AG09319 (cell line): ENCODE measurements at regions not wholly inside any gene's neighbourhood (a gene's known extent, or its start where the extent isn't known, plus 50 kb on each side); places are given as distances from the start of the nearest gene placed in this dataset.

Source experiments
- DNase-seq: peaks from one replicate; pipeline ENCODE4 v3.0.0-alpha.2; 2010; ENCODE audit warnings: low read depth; ENCODE audit errors: extremely low read depth
- TF ChIP-seq, protein P1 (sequence below): IDR thresholded peaks from 2 replicates; pipeline ENCODE4 v1.5.1; 2011; ENCODE audit warnings: low read depth, mild to moderate bottlenecking, inconsistent platforms, low read length, moderate library complexity

DNA sequence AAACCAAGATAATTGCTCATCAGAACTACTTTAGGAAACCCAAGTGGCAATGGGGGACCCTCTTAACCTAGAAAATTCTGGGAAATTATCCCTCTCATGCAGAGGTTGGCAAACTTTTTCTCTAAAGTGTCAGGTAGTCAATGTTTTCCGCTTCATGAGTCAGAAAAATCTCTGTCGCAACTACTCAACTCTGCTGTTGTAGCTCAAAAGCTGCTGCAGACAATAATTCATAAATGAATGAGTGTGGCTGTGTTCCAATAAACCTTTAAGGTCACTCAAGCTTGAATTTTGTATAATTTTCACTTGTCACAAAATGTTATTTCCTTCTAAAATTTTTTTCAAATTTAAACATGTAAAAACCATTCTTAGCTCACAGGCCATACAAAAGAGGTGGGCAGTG is 193.4 kb upstream of the MID1 start:
- DNase-seq, result no peak
- TF ChIP-seq, protein P1, sequence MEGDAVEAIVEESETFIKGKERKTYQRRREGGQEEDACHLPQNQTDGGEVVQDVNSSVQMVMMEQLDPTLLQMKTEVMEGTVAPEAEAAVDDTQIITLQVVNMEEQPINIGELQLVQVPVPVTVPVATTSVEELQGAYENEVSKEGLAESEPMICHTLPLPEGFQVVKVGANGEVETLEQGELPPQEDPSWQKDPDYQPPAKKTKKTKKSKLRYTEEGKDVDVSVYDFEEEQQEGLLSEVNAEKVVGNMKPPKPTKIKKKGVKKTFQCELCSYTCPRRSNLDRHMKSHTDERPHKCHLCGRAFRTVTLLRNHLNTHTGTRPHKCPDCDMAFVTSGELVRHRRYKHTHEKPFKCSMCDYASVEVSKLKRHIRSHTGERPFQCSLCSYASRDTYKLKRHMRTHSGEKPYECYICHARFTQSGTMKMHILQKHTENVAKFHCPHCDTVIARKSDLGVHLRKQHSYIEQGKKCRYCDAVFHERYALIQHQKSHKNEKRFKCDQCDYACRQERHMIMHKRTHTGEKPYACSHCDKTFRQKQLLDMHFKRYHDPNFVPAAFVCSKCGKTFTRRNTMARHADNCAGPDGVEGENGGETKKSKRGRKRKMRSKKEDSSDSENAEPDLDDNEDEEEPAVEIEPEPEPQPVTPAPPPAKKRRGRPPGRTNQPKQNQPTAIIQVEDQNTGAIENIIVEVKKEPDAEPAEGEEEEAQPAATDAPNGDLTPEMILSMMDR, result no peak

DNA sequence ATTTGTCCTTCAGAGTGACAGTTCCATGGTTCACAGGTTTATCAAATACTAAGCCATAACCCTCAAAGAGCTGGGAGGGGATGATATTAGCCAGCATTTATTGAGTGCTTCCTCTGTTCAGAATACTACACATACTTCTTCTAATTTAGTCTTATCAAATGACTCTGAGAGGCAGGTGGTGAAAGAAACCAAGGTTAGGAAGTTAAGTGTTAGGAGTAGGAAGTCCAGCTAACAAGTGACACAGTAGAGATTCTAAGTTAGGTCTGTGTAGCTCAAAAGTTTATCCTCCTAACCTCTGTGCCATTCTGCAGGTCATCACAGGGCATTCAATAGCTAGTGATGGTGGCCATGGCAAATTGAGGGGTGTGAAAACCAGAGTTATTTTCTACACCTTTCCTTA is 198.3 kb upstream of the MID1 start:
- DNase-seq, result no peak
- TF ChIP-seq, protein P1, result no peak

DNA sequence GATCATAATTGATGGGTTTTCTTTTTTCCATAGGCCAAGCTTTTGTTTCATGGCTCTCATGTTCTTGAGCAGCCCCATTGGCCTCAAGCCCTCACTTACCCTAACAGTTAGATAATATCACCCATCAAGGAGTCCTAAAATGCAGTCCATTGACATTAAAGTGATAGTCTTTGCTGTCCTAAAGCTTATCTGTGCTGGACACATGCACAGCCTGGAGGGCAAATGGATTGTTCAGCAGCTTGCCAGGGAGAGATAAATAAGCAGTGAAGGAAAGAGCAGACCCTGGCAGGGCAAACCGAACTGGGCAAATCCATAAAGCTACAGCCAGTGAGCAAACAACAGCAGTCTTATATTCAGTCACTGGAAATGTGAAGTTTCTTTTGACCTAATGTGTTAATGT is 199.6 kb upstream of the MID1 start:
- TF ChIP-seq, protein P1, result no peak

DNA sequence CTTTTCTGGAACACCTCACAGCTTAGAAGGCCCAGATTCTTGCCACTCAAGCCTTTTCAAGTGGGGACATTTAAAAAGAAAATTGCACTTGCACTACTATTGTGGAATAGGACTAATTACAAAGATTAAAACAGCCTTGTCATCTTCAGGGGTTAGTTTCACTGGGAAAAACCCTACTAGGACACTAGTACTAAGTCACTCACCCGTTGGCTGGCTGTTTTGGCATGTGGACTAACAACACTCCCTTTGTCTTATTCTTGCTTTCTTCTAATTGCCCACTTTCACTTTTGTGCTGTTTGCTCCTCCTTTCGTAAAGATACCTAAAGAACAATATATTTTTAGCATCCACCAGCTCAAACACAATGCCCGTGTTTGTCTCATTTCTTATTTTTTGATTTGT is 200.9 kb upstream of the MID1 start:
- DNase-seq, result no peak
- TF ChIP-seq, protein P1, result no peak

More for the DNA sequence above, 199.6 kb upstream of the MID1 start:
- DNase-seq, result no peak

GRCh38 chrX:10828036-10828435 is 207.7 kb upstream of the MID1 start:
- TF ChIP-seq, protein P1, result no peak
- DNase-seq, result no peak

- no peak for DNase-seq
- TF ChIP-seq, protein P1, result no peak
Observed at GRCh38 chrX:10828640-10829039, 208.3 kb upstream of the MID1 start.

- TF ChIP-seq, protein P1, result no peak
- DNase-seq, result no peak
Observed at GRCh38 chrX:10831716-10832502, 211.5 kb upstream of the MID1 start.
